LNCAP (cell line): ENCODE measurements at regions not wholly inside any gene's neighbourhood (a gene's known extent, or its start where the extent isn't known, plus 50 kb on each side); places are given as distances from the start of the nearest gene placed in this dataset.

Source experiments
- TF ChIP-seq, protein P1 (sequence below): fragments of 450-650 bp; IDR thresholded peaks from 2 replicates; pipeline ENCODE4 v1.5.1; 2017; ENCODE audit warnings: mild to moderate bottlenecking

- TF ChIP-seq, protein P1, sequence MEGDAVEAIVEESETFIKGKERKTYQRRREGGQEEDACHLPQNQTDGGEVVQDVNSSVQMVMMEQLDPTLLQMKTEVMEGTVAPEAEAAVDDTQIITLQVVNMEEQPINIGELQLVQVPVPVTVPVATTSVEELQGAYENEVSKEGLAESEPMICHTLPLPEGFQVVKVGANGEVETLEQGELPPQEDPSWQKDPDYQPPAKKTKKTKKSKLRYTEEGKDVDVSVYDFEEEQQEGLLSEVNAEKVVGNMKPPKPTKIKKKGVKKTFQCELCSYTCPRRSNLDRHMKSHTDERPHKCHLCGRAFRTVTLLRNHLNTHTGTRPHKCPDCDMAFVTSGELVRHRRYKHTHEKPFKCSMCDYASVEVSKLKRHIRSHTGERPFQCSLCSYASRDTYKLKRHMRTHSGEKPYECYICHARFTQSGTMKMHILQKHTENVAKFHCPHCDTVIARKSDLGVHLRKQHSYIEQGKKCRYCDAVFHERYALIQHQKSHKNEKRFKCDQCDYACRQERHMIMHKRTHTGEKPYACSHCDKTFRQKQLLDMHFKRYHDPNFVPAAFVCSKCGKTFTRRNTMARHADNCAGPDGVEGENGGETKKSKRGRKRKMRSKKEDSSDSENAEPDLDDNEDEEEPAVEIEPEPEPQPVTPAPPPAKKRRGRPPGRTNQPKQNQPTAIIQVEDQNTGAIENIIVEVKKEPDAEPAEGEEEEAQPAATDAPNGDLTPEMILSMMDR: no peak
These were observed 134.8 kb upstream of the VRK1 start for GRCh38 chr14:96662116-96662970.

GRCh38 chr14:96663076-96663475 lies 134.1 kb upstream of the VRK1 start:
- TF ChIP-seq, protein P1: no peak

GRCh38 chr14:96663491-96664067 lies 133.6 kb upstream of the VRK1 start:
- TF ChIP-seq, protein P1: no peak

GRCh38 chr14:96666088-96666487 lies 131.1 kb upstream of the VRK1 start:
- TF ChIP-seq, protein P1: no peak

GRCh38 chr14:96670391-96670790 lies 126.8 kb upstream of the VRK1 start:
- TF ChIP-seq, protein P1: no peak

- TF ChIP-seq, protein P1: no peak
These were observed 126.0 kb upstream of the VRK1 start for GRCh38 chr14:96671218-96671617.

DNA sequence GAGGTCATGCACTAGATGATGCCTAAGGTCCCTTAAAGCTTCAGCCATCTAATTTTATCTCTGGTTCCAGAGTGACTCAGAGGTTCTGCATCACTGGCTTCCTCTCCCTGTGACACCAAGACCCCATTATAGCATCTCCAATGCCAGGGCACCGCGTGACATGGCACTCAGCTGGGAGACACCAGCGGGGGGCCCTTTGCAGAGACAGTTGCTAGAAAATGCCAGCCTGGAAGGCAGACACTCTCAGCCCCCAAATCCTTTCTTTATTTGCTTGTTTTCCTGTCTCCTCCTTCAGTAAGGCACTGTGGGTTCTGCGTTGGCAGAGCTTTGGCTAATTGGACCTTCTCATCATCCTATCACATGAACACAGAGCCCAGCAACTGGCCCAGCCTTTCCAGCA lies 123.5 kb upstream of the VRK1 start:
- TF ChIP-seq, protein P1: no peak
